DND-41 (cell line): ENCODE measurements at regions not wholly inside any gene's neighbourhood (a gene's known extent, or its start where the extent isn't known, plus 50 kb on each side); places are given as distances from the start of the nearest gene placed in this dataset.

Experiments used
- CTCF ChIP-seq: IDR thresholded peaks from 2 replicates; pipeline ENCODE4 v1.5.1; 2012; ENCODE audit warnings: borderline replicate concordance, low read length, moderate library complexity, mild to moderate bottlenecking; ENCODE audit not compliant: poor library complexity, severe bottlenecking; ENCODE audit errors: extremely low read depth
- EZH2 ChIP-seq: IDR thresholded peaks from 3 replicates; pipeline ENCODE4 v1.6.1; 2012; ENCODE audit warnings: borderline replicate concordance, low read depth, mild to moderate bottlenecking, moderate library complexity, low read length, inconsistent platforms; ENCODE audit not compliant: severe bottlenecking

- TF ChIP-seq CTCF (no peak), EZH2 (no peak)
Observed at GRCh38 chr14:105858676-105859025, 332.3 kb downstream of the TMEM121 start.
